ENCODE measurements at regions not wholly inside any gene's neighbourhood (a gene's known extent, or its start where the extent isn't known, plus 50 kb on each side); places are given as distances from the start of the nearest gene placed in this dataset.
"Not testable (repeated sequence)": the region's sequence is repeated elsewhere in the genome, so short reads cannot be mapped to it uniquely, and the experiment has no call there.

- Histone ChIP-seq H3K9me3 (no peaks in the 10 kb centered on the region), H3K4me3 (no peak overlapping the region), H3K36me3 (ENCODE audit: low read depth) (no peaks in the 10 kb centered on the region), H3K4me1 (ENCODE audit: low read depth) (no peaks in the 10 kb centered on the region)
- intact Hi-C loops (cut with DNase I, micrococcal nuclease): no loop called here
- no peak for DNase-seq
- TF ChIP-seq, protein P1, sequence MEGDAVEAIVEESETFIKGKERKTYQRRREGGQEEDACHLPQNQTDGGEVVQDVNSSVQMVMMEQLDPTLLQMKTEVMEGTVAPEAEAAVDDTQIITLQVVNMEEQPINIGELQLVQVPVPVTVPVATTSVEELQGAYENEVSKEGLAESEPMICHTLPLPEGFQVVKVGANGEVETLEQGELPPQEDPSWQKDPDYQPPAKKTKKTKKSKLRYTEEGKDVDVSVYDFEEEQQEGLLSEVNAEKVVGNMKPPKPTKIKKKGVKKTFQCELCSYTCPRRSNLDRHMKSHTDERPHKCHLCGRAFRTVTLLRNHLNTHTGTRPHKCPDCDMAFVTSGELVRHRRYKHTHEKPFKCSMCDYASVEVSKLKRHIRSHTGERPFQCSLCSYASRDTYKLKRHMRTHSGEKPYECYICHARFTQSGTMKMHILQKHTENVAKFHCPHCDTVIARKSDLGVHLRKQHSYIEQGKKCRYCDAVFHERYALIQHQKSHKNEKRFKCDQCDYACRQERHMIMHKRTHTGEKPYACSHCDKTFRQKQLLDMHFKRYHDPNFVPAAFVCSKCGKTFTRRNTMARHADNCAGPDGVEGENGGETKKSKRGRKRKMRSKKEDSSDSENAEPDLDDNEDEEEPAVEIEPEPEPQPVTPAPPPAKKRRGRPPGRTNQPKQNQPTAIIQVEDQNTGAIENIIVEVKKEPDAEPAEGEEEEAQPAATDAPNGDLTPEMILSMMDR (IDR thresholded peaks at IDR 0.05): no peak
- no peak for ATAC-seq
Observed at GRCh38 chr9:21615446-21615845, 133.3 kb upstream of the IFNE start.

DNA sequence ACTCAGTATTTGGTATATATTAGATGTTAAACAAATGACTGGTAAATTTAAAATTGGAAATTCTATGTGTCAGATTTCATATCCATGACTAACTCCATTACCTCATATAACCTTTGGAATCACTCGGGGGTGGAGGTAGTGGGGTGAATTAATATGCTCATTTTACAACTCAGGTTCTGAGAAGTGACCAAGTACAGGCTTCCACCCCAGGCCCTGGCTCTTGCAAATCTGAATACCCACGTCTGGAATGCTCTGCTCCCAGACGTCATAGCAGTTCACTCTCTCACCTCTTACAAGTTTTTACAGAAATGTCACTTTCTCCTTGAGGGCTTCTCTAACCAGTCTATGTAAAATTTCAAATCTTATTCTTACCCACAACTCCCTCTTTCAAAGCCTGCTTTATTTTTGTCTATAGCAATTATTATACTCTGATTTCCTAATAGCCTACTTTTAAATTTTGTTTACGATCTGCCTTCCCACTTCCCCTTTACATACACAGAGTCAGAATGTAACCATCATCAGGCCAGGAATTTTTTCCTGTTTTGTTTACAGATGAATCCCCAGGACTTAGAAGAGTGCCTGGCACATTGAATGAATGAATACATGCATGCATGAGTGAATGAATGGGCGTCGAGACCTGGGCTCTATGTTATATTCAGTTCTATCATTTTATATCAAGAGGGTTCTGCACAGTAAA lies 134.1 kb upstream of the IFNE start:
- TF ChIP-seq, protein P1 (IDR thresholded peaks at IDR 0.05): no peak
- Histone ChIP-seq H3K36me3 (ENCODE audit: low read depth) (no peaks in the 10 kb centered on the region), H3K4me3 (no peak overlapping the region), H3K4me1 (ENCODE audit: low read depth) (no peaks in the 10 kb centered on the region), H3K9me3 (no peaks in the 10 kb centered on the region)
- DNase-seq: no peak
- intact Hi-C loops (cut with DNase I, micrococcal nuclease): no loop called here
- no peak for ATAC-seq

DNA sequence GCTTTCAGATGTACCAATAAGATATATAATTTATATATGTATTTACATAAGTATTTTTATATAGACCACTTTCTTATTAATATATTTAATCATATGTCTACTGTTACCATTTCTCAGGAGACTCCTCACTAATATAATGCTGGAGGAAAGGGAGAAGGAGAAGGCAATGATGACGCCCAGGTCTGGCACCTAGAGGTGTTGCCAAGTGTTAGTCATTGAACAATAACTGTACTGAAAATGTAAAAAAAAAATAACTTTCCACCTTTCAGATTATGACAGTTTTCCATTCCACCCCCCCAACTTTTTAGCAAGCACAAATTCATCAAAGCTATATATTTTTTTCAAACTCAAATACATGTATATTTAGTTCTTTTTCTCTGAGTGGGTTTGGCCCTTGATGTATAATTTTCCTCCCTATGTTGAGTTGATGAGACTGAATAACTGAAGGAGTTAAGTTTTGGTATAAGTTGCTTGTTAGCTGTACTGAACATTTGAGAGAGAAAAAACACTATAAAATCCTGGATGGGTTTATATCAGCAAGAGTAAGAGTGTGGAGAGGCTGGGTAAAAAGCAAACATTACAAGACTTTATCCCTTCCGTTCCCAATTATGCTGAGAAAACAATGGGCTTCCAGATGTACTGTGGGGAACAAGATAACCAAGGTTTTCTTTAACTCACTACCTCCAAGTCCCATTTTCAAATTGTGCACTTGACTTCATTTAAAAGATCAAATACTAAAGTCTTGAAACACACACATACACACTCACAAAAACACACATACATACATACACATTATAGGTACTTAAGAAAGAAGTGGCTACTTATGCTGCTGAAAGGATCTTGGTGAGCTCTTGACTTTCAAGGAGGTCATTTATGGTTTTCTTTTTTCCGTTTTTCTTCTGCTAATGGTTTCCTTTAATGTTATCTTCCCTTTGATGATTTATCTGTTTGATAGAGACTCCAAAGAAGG lies 142.8 kb upstream of the IFNE start:
- Histone ChIP-seq H3K36me3 (ENCODE audit: low read depth) (no peaks in the 10 kb centered on the region), H3K4me1 (ENCODE audit: low read depth) (no peaks in the 10 kb centered on the region), H3K4me3 (no peak overlapping the region), H3K9me3 (no peaks in the 10 kb centered on the region)
- DNase-seq: no peak
- ATAC-seq: no peak
- TF ChIP-seq, protein P1 (IDR thresholded peaks at IDR 0.05): no peak
- intact Hi-C loops (cut with DNase I, micrococcal nuclease): no loop called here

- TF ChIP-seq, protein P1 (IDR thresholded peaks at IDR 0.05): no peak
Observed at GRCh38 chr9:21626493-21626892, 144.4 kb upstream of the IFNE start.

DNA sequence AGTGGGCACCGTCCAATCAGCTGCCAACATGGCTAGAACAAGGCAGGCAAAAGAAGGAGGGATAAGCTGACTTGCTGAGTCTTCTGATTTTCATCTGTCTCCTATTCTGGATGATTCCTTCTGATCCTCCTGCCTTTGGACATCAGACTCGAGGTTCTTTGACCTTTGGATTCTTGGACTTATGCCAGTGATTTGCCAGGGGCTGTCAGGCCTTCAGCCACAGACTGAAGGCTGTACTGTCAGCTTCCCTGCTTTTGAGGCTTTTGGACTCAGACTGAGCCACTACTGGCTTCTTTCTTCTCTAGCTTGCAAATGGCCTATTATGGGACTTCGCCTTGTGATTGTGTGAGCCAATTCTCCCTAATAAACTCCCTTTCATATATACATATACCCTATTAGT lies 146.8 kb upstream of the IFNE start:
- H3K4me1 ChIP-seq (ENCODE audit: low read depth); H3K36me3 ChIP-seq (ENCODE audit: low read depth); H3K9me3 ChIP-seq; DNase-seq; intact Hi-C loops (cut with DNase I, micrococcal nuclease); H3K4me3 ChIP-seq; ATAC-seq: not testable (repeated sequence)

More at GRCh38 chr9:21626493-21626892, 144.4 kb upstream of the IFNE start:
- Histone ChIP-seq H3K4me3 (no peak overlapping the region), H3K9me3 (no peaks in the 10 kb centered on the region), H3K4me1 (ENCODE audit: low read depth) (no peaks in the 10 kb centered on the region), H3K36me3 (ENCODE audit: low read depth) (no peaks in the 10 kb centered on the region)
- intact Hi-C loops (cut with DNase I, micrococcal nuclease): no loop called here
- ATAC-seq (no peak), DNase-seq (no peak)

- Histone ChIP-seq H3K4me1 (ENCODE audit: low read depth) (no peaks in the 10 kb centered on the region), H3K9me3 (no peaks in the 10 kb centered on the region), H3K36me3 (ENCODE audit: low read depth) (no peaks in the 10 kb centered on the region), H3K4me3 (no peak overlapping the region)
- intact Hi-C loops (cut with DNase I, micrococcal nuclease): no loop called here
- DNase-seq (no peak), ATAC-seq (no peak)
- TF ChIP-seq, protein P1 (IDR thresholded peaks at IDR 0.05): no peak
Observed at GRCh38 chr9:21634951-21635350, 152.8 kb upstream of the IFNE start.

Data from mucosa of descending colon (tissue), 3 donors.